HUES64 (cell line): ENCODE measurements at regions not wholly inside any gene's neighbourhood (a gene's known extent, or its start where the extent isn't known, plus 50 kb on each side); places are given as distances from the start of the nearest gene placed in this dataset.

Experiments used
- H3K27ac ChIP-seq: 2 replicates; pipeline ENCODE4 v1.7.0; 2013; ENCODE audit warnings: low read depth, low read length, inconsistent platforms
- H3K27me3 ChIP-seq: 2 replicates; pipeline ENCODE4 v1.6.1; 2013; ENCODE audit warnings: mild to moderate bottlenecking, low read length; ENCODE audit not compliant: insufficient read depth
- H3K36me3 ChIP-seq: 2 replicates; pipeline ENCODE4 v1.6.1; 2013; ENCODE audit warnings: mild to moderate bottlenecking, low read length; ENCODE audit not compliant: insufficient read depth
- H3K4me1 ChIP-seq: 2 replicates; pipeline ENCODE4 v1.6.1; 2013; ENCODE audit warnings: mild to moderate bottlenecking, low read length, moderate library complexity; ENCODE audit not compliant: insufficient read depth
- H3K4me3 ChIP-seq: 2 replicates; pipeline ENCODE4 v1.5.1; 2013; ENCODE audit warnings: mild to moderate bottlenecking, low read length, moderate library complexity
- H3K9ac ChIP-seq: 2 replicates; pipeline ENCODE4 v1.6.1; 2013; ENCODE audit warnings: mild to moderate bottlenecking, low read depth, low read length
- H3K9me3 ChIP-seq: 2 replicates; pipeline ENCODE4 v1.6.1; 2013; ENCODE audit warnings: low read depth, low read length; ENCODE audit not compliant: insufficient read depth
- WGBS: fragments of 150-250, 120-280 bp; methylation state at CpG from one replicate; pipeline ENCODE4 v1.1.7; 2013; ENCODE audit warnings: missing lambda C conversion rate; 5-methylcytosine and 5-hydroxymethylcytosine counted together

GRCh38 chr3:95356764-95357501 lies 1294.1 kb downstream of the NSUN3 start:
- Histone ChIP-seq H3K4me1 (peaks cover 37% of the 10 kb centered on the region), H3K9ac (no peak overlapping the region), H3K4me3 (no peak overlapping the region), H3K36me3 (no peaks in the 10 kb centered on the region), H3K27ac (no peak overlapping the region), H3K9me3 (no peaks in the 10 kb centered on the region), H3K27me3 (no peaks in the 10 kb centered on the region)
- 95% methylated on average over 11 of the region's 11 CpGs for WGBS

GRCh38 chr3:95387242-95388021 lies 1324.6 kb downstream of the NSUN3 start:
- no peak overlapping the region for H3K9ac ChIP-seq
- no peak overlapping the region for H3K4me3 ChIP-seq
- H3K9me3 ChIP-seq, result no peaks in the 10 kb centered on the region
- no peak overlapping the region for H3K27ac ChIP-seq
- H3K36me3 ChIP-seq, result no peaks in the 10 kb centered on the region
- H3K27me3 ChIP-seq, result no peaks in the 10 kb centered on the region
- WGBS, result 89% methylated on average over 6 of the region's 6 CpGs
- H3K4me1 ChIP-seq, result no peaks in the 10 kb centered on the region

GRCh38 chr3:95389725-95390313 lies 1327.0 kb downstream of the NSUN3 start:
- no peak overlapping the region for H3K9ac ChIP-seq
- H3K36me3 ChIP-seq, result no peaks in the 10 kb centered on the region
- H3K27me3 ChIP-seq, result no peaks in the 10 kb centered on the region
- no peak overlapping the region for H3K27ac ChIP-seq
- H3K9me3 ChIP-seq, result no peaks in the 10 kb centered on the region
- WGBS, result 92% methylated on average over 1 of the region's 3 CpGs
- H3K4me1 ChIP-seq, result no peaks in the 10 kb centered on the region
- H3K4me3 ChIP-seq, result no peak overlapping the region

GRCh38 chr3:95394286-95394685 lies 1331.4 kb downstream of the NSUN3 start:
- Histone ChIP-seq H3K4me1 (no peaks in the 10 kb centered on the region), H3K36me3 (no peaks in the 10 kb centered on the region), H3K27me3 (no peaks in the 10 kb centered on the region), H3K9ac (no peak overlapping the region), H3K4me3 (no peak overlapping the region), H3K9me3 (no peaks in the 10 kb centered on the region), H3K27ac (no peak overlapping the region)
- WGBS, result 91% methylated on average over 2 of the region's 2 CpGs

- Histone ChIP-seq H3K9me3 (no peaks in the 10 kb centered on the region), H3K27ac (no peak overlapping the region), H3K9ac (no peak overlapping the region), H3K27me3 (no peaks in the 10 kb centered on the region), H3K4me3 (no peak overlapping the region), H3K36me3 (no peaks in the 10 kb centered on the region), H3K4me1 (no peaks in the 10 kb centered on the region)
- 94% methylated on average over 3 of the region's 3 CpGs for WGBS
These were observed 1336.7 kb downstream of the NSUN3 start for GRCh38 chr3:95399585-95399984.

- no peak overlapping the region for H3K27ac ChIP-seq
- H3K36me3 ChIP-seq, result no peaks in the 10 kb centered on the region
- no peaks in the 10 kb centered on the region for H3K9me3 ChIP-seq
- no peak overlapping the region for H3K4me3 ChIP-seq
- 100% methylated on average over 1 of the region's 2 CpGs for WGBS
- no peaks in the 10 kb centered on the region for H3K4me1 ChIP-seq
- H3K9ac ChIP-seq, result no peak overlapping the region
- no peaks in the 10 kb centered on the region for H3K27me3 ChIP-seq
These were observed 1338.8 kb downstream of the NSUN3 start for GRCh38 chr3:95401693-95402092.

GRCh38 chr3:95407709-95408463 lies 1345.0 kb downstream of the NSUN3 start:
- WGBS, result 80% methylated on average over 3 of the region's 4 CpGs
- Histone ChIP-seq H3K27ac (peak overlapping the region; percentile 59; the same call in 1 of the 2 replicates), H3K4me3 (no peak overlapping the region), H3K9ac (no peak overlapping the region), H3K9me3 (peaks cover 5% of the 10 kb centered on the region; the same call in 1 of the 2 replicates), H3K36me3 (no peaks in the 10 kb centered on the region), H3K4me1 (peaks cover 14% of the 10 kb centered on the region; the same call in 1 of the 2 replicates), H3K27me3 (no peaks in the 10 kb centered on the region)

- Histone ChIP-seq H3K36me3 (no peaks in the 10 kb centered on the region), H3K27ac (peak overlapping the region; percentile 54), H3K27me3 (no peaks in the 10 kb centered on the region), H3K9me3 (peaks cover 5% of the 10 kb centered on the region; the same call in 1 of the 2 replicates), H3K9ac (no peak overlapping the region), H3K4me1 (peaks cover 14% of the 10 kb centered on the region; the same call in 1 of the 2 replicates), H3K4me3 (no peak overlapping the region)
- WGBS, result 66% methylated on average over 3 of the region's 3 CpGs
These were observed 1345.6 kb downstream of the NSUN3 start for GRCh38 chr3:95408464-95408862.

- Histone ChIP-seq H3K4me3 (no peak overlapping the region), H3K27ac (no peak overlapping the region), H3K4me1 (no peaks in the 10 kb centered on the region), H3K9me3 (peaks cover 14% of the 10 kb centered on the region; the same call in 1 of the 2 replicates), H3K27me3 (no peaks in the 10 kb centered on the region), H3K36me3 (no peaks in the 10 kb centered on the region), H3K9ac (no peak overlapping the region)
- WGBS, result 95% methylated on average over 6 of the region's 6 CpGs
These were observed 1355.4 kb downstream of the NSUN3 start for GRCh38 chr3:95418251-95418650.

- Histone ChIP-seq H3K9me3 (no peaks in the 10 kb centered on the region), H3K4me3 (no peak overlapping the region), H3K9ac (no peak overlapping the region), H3K27ac (no peak overlapping the region), H3K4me1 (no peaks in the 10 kb centered on the region), H3K36me3 (no peaks in the 10 kb centered on the region), H3K27me3 (no peaks in the 10 kb centered on the region)
- 96% methylated on average over 5 of the region's 5 CpGs for WGBS
These were observed 1361.4 kb downstream of the NSUN3 start for GRCh38 chr3:95424279-95424678.
